NT2/D1 (cell line): ENCODE measurements at regions not wholly inside any gene's neighbourhood (a gene's known extent, or its start where the extent isn't known, plus 50 kb on each side); places are given as distances from the start of the nearest gene placed in this dataset.

Experiments
- YY1 ChIP-seq: IDR thresholded peaks from 2 replicates; pipeline ENCODE4 v1.6.1; 2011; ENCODE audit not compliant: insufficient read length, insufficient read depth
- ZNF274 ChIP-seq: IDR thresholded peaks from 2 replicates; pipeline ENCODE4 v1.6.1; 2011; ENCODE audit warnings: mild to moderate bottlenecking, low read depth, low read length

GRCh38 chr12:107423531-107423930 is 262.1 kb upstream of the PWP1 start:
- no peak for TF ChIP-seq YY1
- no peak for TF ChIP-seq ZNF274
